Amniotic stem cell (primary cell): ENCODE measurements at regions not wholly inside any gene's neighbourhood (a gene's known extent, or its start where the extent isn't known, plus 50 kb on each side); places are given as distances from the start of the nearest gene placed in this dataset.

Experiments used
- DNase-seq: peaks from one replicate; lab custom pipeline; 2025; lab: John Stamatoyannopoulos, UW

GRCh38 chr4:32243926-32244325 lies 1523.8 kb downstream of the PCDH7 start:
- DNase-seq: no peak

GRCh38 chr4:32249040-32249439 lies 1528.9 kb downstream of the PCDH7 start:
- DNase-seq: no peak

- no peak for DNase-seq
These were observed 1531.0 kb downstream of the PCDH7 start for GRCh38 chr4:32251126-32251525.

GRCh38 chr4:32251926-32252325 lies 1531.8 kb downstream of the PCDH7 start:
- no peak for DNase-seq

- no peak for DNase-seq
These were observed 1534.0 kb downstream of the PCDH7 start for GRCh38 chr4:32254216-32254615.

- no peak for DNase-seq
These were observed 1538.8 kb downstream of the PCDH7 start for GRCh38 chr4:32258986-32259385.

- DNase-seq: no peak
These were observed 1541.0 kb downstream of the PCDH7 start for GRCh38 chr4:32261196-32261595.

GRCh38 chr4:32268863-32269262 lies 1548.7 kb downstream of the PCDH7 start:
- no peak for DNase-seq

GRCh38 chr4:32290102-32290501 lies 1569.9 kb downstream of the PCDH7 start:
- no peak for DNase-seq

- no peak for DNase-seq
These were observed 1598.8 kb downstream of the PCDH7 start for GRCh38 chr4:32318926-32319325.

GRCh38 chr4:32321421-32321820 lies 1601.3 kb downstream of the PCDH7 start:
- no peak for DNase-seq

GRCh38 chr4:32334759-32335158 lies 1614.6 kb downstream of the PCDH7 start:
- DNase-seq: no peak

GRCh38 chr4:32337403-32337802 lies 1617.2 kb downstream of the PCDH7 start:
- no peak for DNase-seq

GRCh38 chr4:32340591-32340990 lies 1620.4 kb downstream of the PCDH7 start:
- DNase-seq: no peak

GRCh38 chr4:32341342-32341741 lies 1621.2 kb downstream of the PCDH7 start:
- DNase-seq: no peak

GRCh38 chr4:32342054-32342453 lies 1621.9 kb downstream of the PCDH7 start:
- DNase-seq: no peak

GRCh38 chr4:32349026-32349425 lies 1628.9 kb downstream of the PCDH7 start:
- no peak for DNase-seq

- no peak for DNase-seq
These were observed 1654.0 kb downstream of the PCDH7 start for GRCh38 chr4:32374206-32374605.

- DNase-seq: no peak
These were observed 1673.6 kb downstream of the PCDH7 start for GRCh38 chr4:32393806-32394205.

GRCh38 chr4:32394255-32394654 lies 1674.1 kb downstream of the PCDH7 start:
- no peak for DNase-seq

GRCh38 chr4:32396507-32397070 lies 1676.4 kb downstream of the PCDH7 start:
- DNase-seq: no peak

- no peak for DNase-seq
These were observed 1680.7 kb downstream of the PCDH7 start for GRCh38 chr4:32400870-32401269.

GRCh38 chr4:32417113-32417704 lies 1697.0 kb downstream of the PCDH7 start:
- DNase-seq: no peak

GRCh38 chr4:32423267-32423666 lies 1703.1 kb downstream of the PCDH7 start:
- DNase-seq: no peak
